ENCODE measurements at regions not wholly inside any gene's neighbourhood (a gene's known extent, or its start where the extent isn't known, plus 50 kb on each side); places are given as distances from the start of the nearest gene placed in this dataset.
A peak's percentile ranks its signal among the peaks of the same experiment; 100 is the strongest.

GRCh38 chr3:66110840-66111239 is 72.1 kb upstream of the MAGI1 start:
- ATAC-seq (no peak), DNase-seq (no peak)
- POLR2A ChIA-PET: no interaction called here
- peaks cover 5 to 22% (median 11%) of the 10 kb centered on the region in 5 donors for H3K27me3 Mint-ChIP-seq
- H3K36me3 Mint-ChIP-seq: no peaks in the 10 kb centered on the region
- H3K27ac Mint-ChIP-seq: no peak overlapping the region
- no peak overlapping the region for H3K4me3 Mint-ChIP-seq
- no peaks in the 10 kb centered on the region for H3K4me1 Mint-ChIP-seq
- no peaks in the 10 kb centered on the region for H3K9me3 Mint-ChIP-seq

- Mint-ChIP-seq H3K27me3 (peaks cover 1 to 22% (median 10%) of the 10 kb centered on the region in 5 donors), H3K4me1 (no peaks in the 10 kb centered on the region), H3K4me3 (no peak overlapping the region), H3K36me3 (no peaks in the 10 kb centered on the region), H3K27ac (no peak overlapping the region), H3K9me3 (no peaks in the 10 kb centered on the region)
- POLR2A ChIA-PET: interaction anchor here (0.6 kb wide), 1 partner anchor 121 kb away, joined by 5 read pairs; no protein-coding TSS in a partner anchor
- DNase-seq (no peak), ATAC-seq (no peak)
Measured at GRCh38 chr3:66107855-66108254, 69.1 kb upstream of the MAGI1 start.

- DNase-seq: no peak
- H3K27ac Mint-ChIP-seq: no peak overlapping the region
Measured at GRCh38 chr3:66106788-66107187, 68.1 kb upstream of the MAGI1 start.

GRCh38 chr3:66104535-66104934 is 65.8 kb upstream of the MAGI1 start:
- POLR2A ChIA-PET: no interaction called here
- ATAC-seq: no peak
- peaks cover 0 to 5% (median 0%) of the 10 kb centered on the region in 5 donors for H3K27me3 Mint-ChIP-seq

More at GRCh38 chr3:66106788-66107187, 68.1 kb upstream of the MAGI1 start:
- H3K4me1 Mint-ChIP-seq: no peaks in the 10 kb centered on the region
- ATAC-seq: no peak
- H3K9me3 Mint-ChIP-seq: no peaks in the 10 kb centered on the region
- peaks cover 1 to 22% (median 10%) of the 10 kb centered on the region in 5 donors for H3K27me3 Mint-ChIP-seq
- H3K4me3 Mint-ChIP-seq: no peak overlapping the region
- H3K36me3 Mint-ChIP-seq: no peaks in the 10 kb centered on the region
- POLR2A ChIA-PET: no interaction called here

GRCh38 chr3:66103729-66104128 is 65.0 kb upstream of the MAGI1 start:
- Mint-ChIP-seq H3K36me3 (no peaks in the 10 kb centered on the region), H3K27me3 (peaks cover 0 to 5% (median 0%) of the 10 kb centered on the region in 5 donors), H3K4me1 (no peaks in the 10 kb centered on the region), H3K27ac (no peak overlapping the region), H3K9me3 (no peaks in the 10 kb centered on the region), H3K4me3 (no peak overlapping the region)
- ATAC-seq: no peak
- POLR2A ChIA-PET: no interaction called here
- no peak for DNase-seq

More at GRCh38 chr3:66104535-66104934, 65.8 kb upstream of the MAGI1 start:
- no peak for DNase-seq
- Mint-ChIP-seq H3K4me1 (no peaks in the 10 kb centered on the region), H3K9me3 (no peaks in the 10 kb centered on the region), H3K4me3 (no peak overlapping the region), H3K27ac (peak overlapping the region in 1 of 10 donors; percentile 63), H3K36me3 (no peaks in the 10 kb centered on the region)

- no peaks in the 10 kb centered on the region for H3K9me3 Mint-ChIP-seq
- ATAC-seq (no peak), DNase-seq (no peak)
- POLR2A ChIA-PET: no interaction called here
- no peaks in the 10 kb centered on the region for H3K36me3 Mint-ChIP-seq
- no peak overlapping the region for H3K27ac Mint-ChIP-seq
- no peak overlapping the region for H3K4me3 Mint-ChIP-seq
- no peaks in the 10 kb centered on the region for H3K4me1 Mint-ChIP-seq
- peaks cover 0 to 5% (median 0%) of the 10 kb centered on the region in 5 donors for H3K27me3 Mint-ChIP-seq
Measured at GRCh38 chr3:66101901-66102300, 63.2 kb upstream of the MAGI1 start.

GRCh38 chr3:66099541-66100065 is 60.9 kb upstream of the MAGI1 start:
- POLR2A ChIA-PET: no interaction called here
- no peak overlapping the region for H3K4me3 Mint-ChIP-seq
- DNase-seq (no peak), ATAC-seq (no peak)
- peaks cover 0 to 10% (median 0%) of the 10 kb centered on the region in 9 donors for H3K9me3 Mint-ChIP-seq
- no peak overlapping the region for H3K27ac Mint-ChIP-seq
- no peaks in the 10 kb centered on the region for H3K36me3 Mint-ChIP-seq
- no peaks in the 10 kb centered on the region for H3K4me1 Mint-ChIP-seq
- peaks cover 0 to 5% (median 0%) of the 10 kb centered on the region in 5 donors for H3K27me3 Mint-ChIP-seq

- H3K36me3 Mint-ChIP-seq: no peaks in the 10 kb centered on the region
Measured at GRCh38 chr3:66098436-66098835, 59.7 kb upstream of the MAGI1 start.

GRCh38 chr3:66097647-66098046 is 58.9 kb upstream of the MAGI1 start:
- H3K9me3 Mint-ChIP-seq: peaks cover 0 to 10% (median 0%) of the 10 kb centered on the region in 9 donors
- H3K4me1 Mint-ChIP-seq: no peaks in the 10 kb centered on the region
- peaks cover 0 to 5% (median 0%) of the 10 kb centered on the region in 5 donors for H3K27me3 Mint-ChIP-seq
- no peak for DNase-seq
- H3K4me3 Mint-ChIP-seq: no peak overlapping the region
- POLR2A ChIA-PET: no interaction called here
- H3K27ac Mint-ChIP-seq: no peak overlapping the region
- H3K36me3 Mint-ChIP-seq: no peaks in the 10 kb centered on the region
- no peak for ATAC-seq

More at GRCh38 chr3:66098436-66098835, 59.7 kb upstream of the MAGI1 start:
- H3K4me3 Mint-ChIP-seq: no peak overlapping the region
- DNase-seq: no peak
- peaks cover 0 to 10% (median 0%) of the 10 kb centered on the region in 9 donors for H3K9me3 Mint-ChIP-seq
- POLR2A ChIA-PET: no interaction called here
- ATAC-seq: no peak
- no peaks in the 10 kb centered on the region for H3K4me1 Mint-ChIP-seq
- peaks cover 0 to 5% (median 0%) of the 10 kb centered on the region in 5 donors for H3K27me3 Mint-ChIP-seq
- no peak overlapping the region for H3K27ac Mint-ChIP-seq

GRCh38 chr3:66095295-66096001 is 56.7 kb upstream of the MAGI1 start:
- Mint-ChIP-seq H3K4me1 (no peaks in the 10 kb centered on the region), H3K9me3 (peaks cover 0 to 10% (median 2%) of the 10 kb centered on the region in 9 donors), H3K4me3 (no peak overlapping the region), H3K27me3 (peaks cover 0 to 5% (median 0%) of the 10 kb centered on the region in 5 donors), H3K27ac (no peak overlapping the region), H3K36me3 (no peaks in the 10 kb centered on the region)
- DNase-seq (no peak), ATAC-seq (no peak)
- POLR2A ChIA-PET: no interaction called here

GRCh38 chr3:66093981-66094380 is 55.3 kb upstream of the MAGI1 start:
- POLR2A ChIA-PET: no interaction called here
- H3K4me1 Mint-ChIP-seq: no peaks in the 10 kb centered on the region
- DNase-seq: no peak
- ATAC-seq: no peak
- H3K4me3 Mint-ChIP-seq: no peak overlapping the region
- H3K27me3 Mint-ChIP-seq: peaks cover 0 to 2% (median 0%) of the 10 kb centered on the region in 5 donors
- no peaks in the 10 kb centered on the region for H3K36me3 Mint-ChIP-seq
- no peak overlapping the region for H3K27ac Mint-ChIP-seq
- peaks cover 0 to 10% (median 2%) of the 10 kb centered on the region in 9 donors for H3K9me3 Mint-ChIP-seq

GRCh38 chr3:66092175-66092995 is 53.7 kb upstream of the MAGI1 start:
- DNase-seq (no peak), ATAC-seq (no peak)
- Mint-ChIP-seq H3K9me3 (peaks cover 0 to 10% (median 2%) of the 10 kb centered on the region in 9 donors), H3K36me3 (no peaks in the 10 kb centered on the region), H3K27me3 (no peaks in the 10 kb centered on the region), H3K4me3 (no peak overlapping the region), H3K4me1 (no peaks in the 10 kb centered on the region), H3K27ac (no peak overlapping the region)
- POLR2A ChIA-PET: no interaction called here

All from naive thymus-derived CD8-positive, alpha-beta T cell (primary cell).